GM12873 (cell line): ENCODE measurements at regions not wholly inside any gene's neighbourhood (a gene's known extent, or its start where the extent isn't known, plus 50 kb on each side); places are given as distances from the start of the nearest gene placed in this dataset.

ENCODE experiments used
- TF ChIP-seq, protein P1 (sequence below): IDR thresholded peaks from 2 replicates; pipeline ENCODE4 v1.5.1; 2012; ENCODE audit warnings: low read depth, mild to moderate bottlenecking, moderate library complexity, low read length, control low read depth; ENCODE audit not compliant: insufficient read depth; ENCODE audit errors: missing control alignments

DNA sequence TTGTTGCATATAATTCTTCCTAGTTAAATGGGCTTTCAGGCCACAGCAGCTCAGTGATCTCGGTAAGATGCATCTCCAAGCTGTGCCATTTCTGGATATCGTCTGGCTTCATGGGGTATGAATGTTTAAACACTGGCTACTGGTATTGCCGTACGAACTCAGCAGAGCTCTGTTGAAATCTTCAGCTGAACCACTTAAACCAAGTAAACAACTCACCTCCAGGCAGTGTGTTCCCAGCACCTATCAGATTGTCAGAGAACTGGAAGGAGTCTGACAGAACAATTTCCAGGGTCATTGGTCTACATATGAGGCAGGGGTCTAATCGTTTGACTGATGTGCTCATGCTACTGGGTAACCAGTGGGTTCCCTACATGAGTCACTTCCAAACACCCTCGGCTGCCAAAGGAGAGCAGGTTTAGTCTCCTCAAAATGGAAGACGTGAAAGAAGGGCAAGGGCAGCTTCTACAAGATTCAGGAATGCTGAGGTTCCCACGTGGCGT is 93.2 kb upstream of the BMAL1 start:
- TF ChIP-seq, protein P1, sequence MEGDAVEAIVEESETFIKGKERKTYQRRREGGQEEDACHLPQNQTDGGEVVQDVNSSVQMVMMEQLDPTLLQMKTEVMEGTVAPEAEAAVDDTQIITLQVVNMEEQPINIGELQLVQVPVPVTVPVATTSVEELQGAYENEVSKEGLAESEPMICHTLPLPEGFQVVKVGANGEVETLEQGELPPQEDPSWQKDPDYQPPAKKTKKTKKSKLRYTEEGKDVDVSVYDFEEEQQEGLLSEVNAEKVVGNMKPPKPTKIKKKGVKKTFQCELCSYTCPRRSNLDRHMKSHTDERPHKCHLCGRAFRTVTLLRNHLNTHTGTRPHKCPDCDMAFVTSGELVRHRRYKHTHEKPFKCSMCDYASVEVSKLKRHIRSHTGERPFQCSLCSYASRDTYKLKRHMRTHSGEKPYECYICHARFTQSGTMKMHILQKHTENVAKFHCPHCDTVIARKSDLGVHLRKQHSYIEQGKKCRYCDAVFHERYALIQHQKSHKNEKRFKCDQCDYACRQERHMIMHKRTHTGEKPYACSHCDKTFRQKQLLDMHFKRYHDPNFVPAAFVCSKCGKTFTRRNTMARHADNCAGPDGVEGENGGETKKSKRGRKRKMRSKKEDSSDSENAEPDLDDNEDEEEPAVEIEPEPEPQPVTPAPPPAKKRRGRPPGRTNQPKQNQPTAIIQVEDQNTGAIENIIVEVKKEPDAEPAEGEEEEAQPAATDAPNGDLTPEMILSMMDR: no peak

DNA sequence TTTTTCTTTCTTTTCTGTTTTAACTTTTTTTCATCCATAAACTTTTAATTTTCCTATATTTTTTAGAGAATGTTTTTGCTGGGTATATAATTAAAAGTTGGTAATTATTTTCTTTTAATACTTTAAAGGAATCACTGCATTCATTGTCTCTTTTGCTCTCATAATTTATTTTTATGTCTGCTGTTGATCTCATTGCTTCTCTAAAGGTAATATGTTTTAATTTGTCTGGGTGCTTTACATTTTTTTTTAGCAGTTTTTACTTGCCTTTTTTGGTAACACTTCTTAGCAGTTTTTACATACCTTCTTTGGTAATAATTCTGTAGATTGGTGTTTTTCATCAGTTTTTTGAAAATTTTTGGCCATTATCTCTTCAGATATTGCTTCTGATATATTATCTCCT is 89.4 kb upstream of the BMAL1 start:
- TF ChIP-seq, protein P1: no peak

DNA sequence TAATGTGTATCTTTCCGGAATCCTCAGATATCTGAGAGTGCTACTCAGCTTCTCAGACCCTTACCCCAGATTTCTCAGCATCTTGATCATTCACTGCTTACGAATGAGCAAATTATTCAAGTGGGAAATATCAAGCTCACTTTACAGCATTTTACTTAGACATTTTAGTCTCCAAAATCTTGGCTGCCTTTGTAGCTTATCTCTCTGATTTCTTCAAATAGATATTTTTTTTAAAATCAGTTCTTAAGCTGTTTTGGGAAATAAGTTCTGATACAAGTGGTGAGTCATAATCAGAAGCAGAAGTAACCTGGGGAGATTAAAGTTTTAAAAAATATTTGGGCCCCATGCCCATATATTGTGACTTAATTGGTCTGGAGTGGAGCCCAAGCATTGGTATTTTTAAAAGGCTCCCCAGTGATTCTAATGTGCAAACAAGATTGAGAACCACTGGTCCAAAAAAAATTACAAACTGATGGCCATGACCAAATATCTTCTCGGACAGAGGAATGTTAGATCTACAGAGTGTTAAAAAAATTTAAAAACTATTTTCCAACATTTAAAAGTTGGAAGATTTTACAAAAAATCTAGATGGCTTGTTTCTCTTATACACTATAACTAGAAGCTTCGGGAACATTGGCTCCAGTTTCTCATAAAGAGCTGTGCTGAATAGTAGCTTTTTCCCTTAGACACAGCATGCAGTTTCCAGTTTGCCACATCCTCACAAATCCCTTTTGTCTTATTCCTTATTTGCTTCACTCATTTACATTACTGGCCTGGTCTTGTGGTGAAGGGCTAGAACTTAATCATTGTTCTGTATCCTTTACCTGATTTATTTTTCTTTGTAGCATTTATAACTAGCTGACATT is 87.8 kb upstream of the BMAL1 start:
- TF ChIP-seq, protein P1: no peak

DNA sequence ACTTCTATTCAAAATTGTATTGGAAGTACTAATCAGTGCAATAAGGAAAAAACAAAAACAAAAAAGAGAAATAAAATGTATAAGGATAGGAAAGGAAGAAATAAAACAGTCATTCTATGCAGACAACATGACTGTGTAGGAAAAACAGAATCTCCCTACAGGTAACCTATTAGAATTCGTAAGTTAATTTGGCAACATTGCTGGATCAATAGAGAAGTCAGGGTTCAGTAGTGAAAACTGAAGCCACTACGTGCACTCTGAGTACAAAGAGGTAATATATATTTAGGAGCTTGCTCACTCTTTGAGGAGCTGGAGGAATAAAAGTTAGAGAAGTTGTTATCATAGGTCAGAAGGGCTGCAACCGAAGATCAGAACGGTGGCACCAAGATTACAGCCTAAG is 84.0 kb upstream of the BMAL1 start:
- TF ChIP-seq, protein P1: no peak

DNA sequence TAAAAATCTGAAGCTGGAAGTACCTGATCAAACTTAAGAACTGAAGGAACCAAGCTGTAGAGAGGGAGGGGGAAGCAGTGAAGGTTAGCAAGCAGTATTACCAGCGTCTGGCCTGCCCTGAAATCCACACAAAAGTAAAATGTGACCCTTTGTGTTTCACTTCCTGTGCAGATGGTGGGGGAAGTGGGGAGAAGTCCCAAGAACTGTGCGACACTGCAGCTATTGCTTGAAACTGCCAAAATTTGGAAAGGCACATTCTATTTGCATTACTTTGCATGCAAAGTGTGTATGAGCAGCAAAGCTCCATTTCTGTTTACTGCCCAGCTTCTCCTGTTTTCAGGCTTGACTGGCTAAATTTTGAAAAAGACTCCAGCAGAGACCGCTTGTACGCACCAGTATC is 72.1 kb upstream of the BMAL1 start:
- TF ChIP-seq, protein P1: no peak

DNA sequence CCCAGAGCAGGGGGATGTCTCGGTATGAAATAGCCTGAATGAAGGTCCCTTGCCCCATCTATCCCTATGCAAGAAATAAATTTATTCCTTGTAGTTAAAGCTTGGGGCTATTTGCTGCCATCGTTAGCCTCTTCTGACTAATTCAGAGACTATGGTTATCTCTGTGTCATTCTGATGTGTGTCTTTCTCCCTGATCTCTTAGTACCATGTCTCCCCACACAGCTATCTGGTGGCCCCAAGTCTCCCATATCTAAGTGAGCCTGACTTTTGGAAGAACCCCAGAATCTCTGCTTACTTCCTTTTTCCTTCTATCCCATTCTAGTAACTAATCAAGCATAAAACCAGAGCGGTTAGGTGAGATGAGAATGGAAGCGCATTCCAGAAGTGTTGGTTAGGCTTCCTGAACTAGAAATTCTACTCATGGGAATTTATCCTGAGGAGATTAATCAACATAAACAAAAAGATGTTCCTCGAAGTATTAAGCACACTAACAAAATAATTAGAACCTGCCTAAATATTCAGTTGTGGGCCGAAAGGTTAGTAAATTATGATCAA is 71.4 kb upstream of the BMAL1 start:
- TF ChIP-seq, protein P1: no peak

DNA sequence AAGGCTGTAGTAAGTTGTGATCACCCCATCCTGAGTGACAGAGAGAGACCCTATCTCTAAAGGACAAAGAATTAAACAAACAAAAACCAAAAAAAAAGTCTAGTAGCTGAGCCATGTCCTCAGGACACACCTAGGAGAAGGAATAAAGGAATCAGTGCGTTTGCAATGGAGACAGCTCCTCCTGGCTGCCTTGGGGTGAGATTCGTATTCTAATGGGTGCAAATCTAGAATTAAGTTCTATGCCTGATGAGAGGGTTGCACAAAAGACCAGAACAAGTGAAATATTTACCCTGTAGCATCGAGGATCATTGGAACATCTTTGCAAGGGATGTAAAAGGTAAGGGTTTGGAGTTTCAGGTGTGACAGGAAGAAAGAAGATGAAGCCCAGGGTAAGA is 70.3 kb upstream of the BMAL1 start:
- TF ChIP-seq, protein P1: no peak
